Transverse colon (tissue), 4 donors: ENCODE measurements at regions not wholly inside any gene's neighbourhood (a gene's known extent, or its start where the extent isn't known, plus 50 kb on each side); places are given as distances from the start of the nearest gene placed in this dataset.

Source experiments
- DNase-seq: peaks from one replicate; pipeline ENCODE4 v3.0.0-alpha.2; 2019
- H3K27ac ChIP-seq, 4 donors: fragments of 200-600 bp; sonication (generic); 2 replicates each; pipeline ENCODE4 v1.5.1; 2016 to 2018; ENCODE audit warnings: inconsistent platforms in 4 of 4
- H3K27me3 ChIP-seq: fragments of 200-600 bp; sonication (generic); 2 replicates; pipeline ENCODE4 v1.5.1; 2017; ENCODE audit warnings: inconsistent platforms
- H3K36me3 ChIP-seq, 4 donors: fragments of 200-600 bp; sonication (generic); 2 replicates each; pipeline ENCODE4 v1.5.1; 2017 to 2019; ENCODE audit warnings: inconsistent platforms in 4 of 4
- H3K4me1 ChIP-seq, 4 donors: fragments of 200-600 bp; sonication (generic); 2 replicates each; pipeline ENCODE4 v1.5.1; 2017 to 2020; ENCODE audit warnings: inconsistent platforms in 4 of 4
- H3K4me3 ChIP-seq, 4 donors: fragments of 200-600 bp; sonication (generic); 1 replicate in 1 of 4; 2 replicates in 3 of 4; pipeline versions ENCODE4 v1.5.1 to v1.6.1; 2017 to 2019; ENCODE audit warnings: inconsistent platforms in 4 of 4
- H3K9me3 ChIP-seq, 2 donors: fragments of 200-600 bp; sonication (generic); 2 replicates each; pipeline ENCODE4 v1.5.1; 2017 to 2019; ENCODE audit warnings: inconsistent platforms in 2 of 2
- EP300 ChIP-seq: sonication (generic); formaldehyde crosslinking; IDR thresholded peaks from one replicate; pipeline ENCODE4 v1.6.1; 2017; ENCODE audit warnings: antibody characterized with exemption, low read depth
- POLR2A ChIP-seq: fragments of 450-650 bp; IDR thresholded peaks from one replicate; pipeline ENCODE4 v1.6.1; 2016; ENCODE audit warnings: antibody characterized with exemption, mild to moderate bottlenecking, moderate library complexity
- POLR2AphosphoS5 ChIP-seq, 3 donors: sonication (generic); formaldehyde crosslinking; IDR thresholded peaks; one replicate each; pipeline ENCODE4 v1.6.1; 2016; ENCODE audit warnings: antibody characterized with exemption in 3 of 3
- WGBS, 2 donors: methylation state at CpG; one replicate each; pipeline ENCODE4 v1.1.5; 2018; ENCODE audit warnings: low coverage in 1 of 2; 5-methylcytosine and 5-hydroxymethylcytosine counted together
- in situ Hi-C, 4 donors: fragments of 200-750 bp; cut with MboI; loops; one replicate each; pipeline versions ENCODE4 v1.15.0 to v1.15.1; 2017; ENCODE audit warnings: low sequenced_read_pairs in 3 of 4, low pct_ligation_motif_present in 1 of 4, low pct_unique_long_range_greater_than_20kb in 1 of 4
- intact Hi-C: fragments of 100-400 bp; cut with DNase I; formaldehyde crosslinking; loops from one replicate; pipeline ENCODE4 v1.15.1; 2023; ENCODE audit warnings: low total_unique reads
- TF ChIP-seq, protein P1 (sequence below), 5 experiments: fragments of 200-600 bp in 3 of 5; fragments of 450-650 bp in 2 of 5; sonication (generic) in 3 of 5; IDR thresholded peaks; 1 replicate in 2 of 5; 2 replicates in 3 of 5; pipeline ENCODE4 v1.5.1; 2016 to 2017; ENCODE audit warnings: antibody characterized with exemption in 5 of 5, inconsistent platforms in 3 of 5, mild to moderate bottlenecking in 2 of 5, moderate library complexity in 1 of 5

DNA sequence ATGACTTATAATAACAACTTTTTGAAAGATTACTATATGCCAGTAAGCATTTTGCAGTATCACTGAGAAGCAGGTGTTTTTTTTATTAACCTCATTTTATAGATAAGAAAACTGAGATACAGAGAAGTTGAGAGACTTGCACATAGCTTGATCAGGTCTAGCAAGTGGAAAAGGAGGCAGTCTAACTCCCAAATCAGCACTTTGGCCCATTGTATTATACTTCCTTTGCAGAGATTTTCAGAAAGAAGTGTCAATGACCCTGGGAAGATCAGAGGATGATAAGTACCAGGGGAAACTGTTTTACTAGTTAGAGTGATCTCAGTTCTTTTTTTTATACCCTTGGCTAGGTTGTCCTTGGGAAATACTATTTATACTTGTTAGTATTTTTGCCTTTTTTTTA is 358.7 kb downstream of the SQOR start:
- in situ Hi-C loops (no loop called here), intact Hi-C loops (no loop called here)
- Histone ChIP-seq H3K4me1 (no peaks in the 10 kb centered on the region), H3K27me3 (no peaks in the 10 kb centered on the region), H3K9me3 (no peaks in the 10 kb centered on the region), H3K36me3 (no peaks in the 10 kb centered on the region), H3K27ac (no peak overlapping the region), H3K4me3 (no peak overlapping the region)
- no peak for DNase-seq
- TF ChIP-seq POLR2AphosphoS5 (IDR thresholded peaks at IDR 0.05) (no peak), EP300 (no peak), POLR2A (no peak)
- TF ChIP-seq, protein P1, sequence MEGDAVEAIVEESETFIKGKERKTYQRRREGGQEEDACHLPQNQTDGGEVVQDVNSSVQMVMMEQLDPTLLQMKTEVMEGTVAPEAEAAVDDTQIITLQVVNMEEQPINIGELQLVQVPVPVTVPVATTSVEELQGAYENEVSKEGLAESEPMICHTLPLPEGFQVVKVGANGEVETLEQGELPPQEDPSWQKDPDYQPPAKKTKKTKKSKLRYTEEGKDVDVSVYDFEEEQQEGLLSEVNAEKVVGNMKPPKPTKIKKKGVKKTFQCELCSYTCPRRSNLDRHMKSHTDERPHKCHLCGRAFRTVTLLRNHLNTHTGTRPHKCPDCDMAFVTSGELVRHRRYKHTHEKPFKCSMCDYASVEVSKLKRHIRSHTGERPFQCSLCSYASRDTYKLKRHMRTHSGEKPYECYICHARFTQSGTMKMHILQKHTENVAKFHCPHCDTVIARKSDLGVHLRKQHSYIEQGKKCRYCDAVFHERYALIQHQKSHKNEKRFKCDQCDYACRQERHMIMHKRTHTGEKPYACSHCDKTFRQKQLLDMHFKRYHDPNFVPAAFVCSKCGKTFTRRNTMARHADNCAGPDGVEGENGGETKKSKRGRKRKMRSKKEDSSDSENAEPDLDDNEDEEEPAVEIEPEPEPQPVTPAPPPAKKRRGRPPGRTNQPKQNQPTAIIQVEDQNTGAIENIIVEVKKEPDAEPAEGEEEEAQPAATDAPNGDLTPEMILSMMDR (IDR thresholded peaks at IDR 0.05): no peak

DNA sequence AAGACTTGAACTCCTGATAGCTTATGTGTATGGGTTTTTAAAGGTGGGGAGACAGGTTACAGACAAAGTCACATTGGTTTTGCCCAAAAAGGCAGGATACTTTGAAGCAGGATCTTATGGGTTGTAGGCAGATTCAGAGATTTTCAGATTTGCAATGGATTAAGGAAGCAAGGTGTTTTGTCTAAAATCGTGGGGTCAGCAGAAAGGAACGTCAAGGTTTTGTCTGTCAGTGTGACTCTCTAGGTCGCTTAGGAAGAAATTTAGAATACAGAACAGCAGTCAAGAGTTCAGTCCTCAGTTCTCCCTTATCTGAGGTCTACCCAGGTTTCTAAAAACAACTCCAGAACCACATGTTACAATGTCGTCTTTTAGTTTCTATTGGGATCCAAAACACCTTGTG is 361.0 kb downstream of the SQOR start:
- WGBS, 2 donors: 90 to 94% methylated on average over 3 to 4 of the region's 4 CpGs
- Histone ChIP-seq H3K9me3 (no peaks in the 10 kb centered on the region), H3K4me3 (no peak overlapping the region), H3K27ac (no peak overlapping the region), H3K27me3 (no peaks in the 10 kb centered on the region), H3K4me1 (no peaks in the 10 kb centered on the region), H3K36me3 (no peaks in the 10 kb centered on the region)
- TF ChIP-seq, protein P1 (IDR thresholded peaks at IDR 0.05): no peak
- no peak for TF ChIP-seq POLR2AphosphoS5 (IDR thresholded peaks at IDR 0.05)
- TF ChIP-seq POLR2A: no peak
- no peak for TF ChIP-seq EP300
- in situ Hi-C loops: no loop called here
- no peak for DNase-seq
- intact Hi-C loops: no loop called here

DNA sequence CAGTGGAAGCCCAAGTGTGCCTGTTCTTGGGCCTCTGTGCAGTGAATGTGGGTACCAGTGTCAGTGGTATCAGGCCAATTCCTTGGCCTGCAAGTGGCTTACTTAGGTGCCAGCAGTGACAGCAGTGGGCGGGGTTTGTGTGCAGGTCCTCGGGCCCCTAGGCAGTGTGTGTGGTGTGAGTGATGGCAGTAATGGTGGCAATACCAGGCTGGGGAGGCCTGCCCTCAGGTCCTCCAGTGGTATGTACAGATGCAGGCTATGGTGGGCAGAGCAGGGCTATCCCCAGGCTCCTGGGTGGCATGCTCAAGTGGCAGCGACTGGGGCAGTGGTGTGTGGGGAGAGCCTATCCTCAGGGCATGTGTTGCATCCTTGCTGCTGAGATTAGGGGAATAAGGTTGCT is 379.7 kb downstream of the SQOR start:
- TF ChIP-seq POLR2A (no peak), POLR2AphosphoS5 (IDR thresholded peaks at IDR 0.05) (no peak), EP300 (no peak)
- TF ChIP-seq, protein P1 (IDR thresholded peaks at IDR 0.05): no peak
- in situ Hi-C loops: no loop called here

DNA sequence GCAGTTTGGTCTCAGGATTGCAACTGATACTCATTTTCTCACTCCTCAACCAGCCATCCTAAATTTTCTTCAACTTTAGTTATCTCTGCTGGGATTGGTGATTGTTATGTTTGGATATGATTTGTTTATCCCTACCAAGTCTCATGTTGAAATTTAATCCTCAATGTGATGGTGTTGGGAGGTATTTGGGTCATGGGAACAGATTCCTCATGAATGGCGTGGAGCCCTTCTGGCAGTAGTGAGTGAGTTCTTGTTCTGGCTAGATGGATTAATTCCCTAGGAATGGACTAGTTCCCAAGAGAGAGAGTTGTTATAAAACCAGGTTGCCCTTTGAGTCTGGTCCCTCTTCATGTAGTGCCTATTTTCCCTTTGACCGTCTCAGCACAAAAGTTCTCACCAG is 399.9 kb downstream of the SQOR start:
- Histone ChIP-seq H3K9me3 (no peaks in the 10 kb centered on the region), H3K4me1 (no peaks in the 10 kb centered on the region), H3K27ac (no peak overlapping the region), H3K36me3 (no peaks in the 10 kb centered on the region), H3K27me3 (no peaks in the 10 kb centered on the region), H3K4me3 (no peak overlapping the region)
- no peak for TF ChIP-seq POLR2A
- TF ChIP-seq POLR2AphosphoS5 (IDR thresholded peaks at IDR 0.05): no peak
- TF ChIP-seq EP300: no peak
- TF ChIP-seq, protein P1 (IDR thresholded peaks at IDR 0.05): no peak
- in situ Hi-C loops: no loop called here
- 75 to 80% methylated on average over 1 to 2 of the region's 2 CpGs for WGBS, 2 donors
- intact Hi-C loops: no loop called here
- no peak for DNase-seq

More for the DNA sequence above, 379.7 kb downstream of the SQOR start:
- no peaks in the 10 kb centered on the region for H3K36me3 ChIP-seq
- intact Hi-C loops: no loop called here
- no peak for DNase-seq
- H3K9me3 ChIP-seq: peaks cover 2 to 4% of the 10 kb centered on the region in 2 donors
- no peak overlapping the region for H3K27ac ChIP-seq
- WGBS, 2 donors: 96% methylated on average over 3 of the region's 3 CpGs; no CpG with 5 or more reads in 1 of the 2 donors
- no peak overlapping the region for H3K4me3 ChIP-seq
- H3K4me1 ChIP-seq: no peaks in the 10 kb centered on the region
- H3K27me3 ChIP-seq: no peaks in the 10 kb centered on the region
